GM12891 (cell line): ENCODE measurements at regions not wholly inside any gene's neighbourhood (a gene's known extent, or its start where the extent isn't known, plus 50 kb on each side); places are given as distances from the start of the nearest gene placed in this dataset.

ENCODE experiments used
- PAX5 ChIP-seq: IDR thresholded peaks from 2 replicates; pipeline ENCODE4 v1.6.1; 2011; ENCODE audit warnings: low read length, moderate library complexity, mild to moderate bottlenecking; ENCODE audit not compliant: insufficient read depth, severe bottlenecking
- POLR2A ChIP-seq: IDR thresholded peaks from 2 replicates; pipeline ENCODE4 v1.6.1; 2011; ENCODE audit warnings: low read depth, low read length, control low read depth
- POLR2AphosphoS5 ChIP-seq: IDR thresholded peaks from 2 replicates; pipeline ENCODE4 v1.6.1; 2011; ENCODE audit warnings: low read depth, low read length, control low read depth
- POU2F2 ChIP-seq: IDR thresholded peaks from 2 replicates; pipeline ENCODE4 v1.6.1; 2011; ENCODE audit warnings: low read depth, mild to moderate bottlenecking, control low read depth, low read length, moderate library complexity
- TAF1 ChIP-seq: IDR thresholded peaks from 2 replicates; pipeline ENCODE4 v1.6.1; 2011; ENCODE audit warnings: low read depth, low read length, control low read depth

DNA sequence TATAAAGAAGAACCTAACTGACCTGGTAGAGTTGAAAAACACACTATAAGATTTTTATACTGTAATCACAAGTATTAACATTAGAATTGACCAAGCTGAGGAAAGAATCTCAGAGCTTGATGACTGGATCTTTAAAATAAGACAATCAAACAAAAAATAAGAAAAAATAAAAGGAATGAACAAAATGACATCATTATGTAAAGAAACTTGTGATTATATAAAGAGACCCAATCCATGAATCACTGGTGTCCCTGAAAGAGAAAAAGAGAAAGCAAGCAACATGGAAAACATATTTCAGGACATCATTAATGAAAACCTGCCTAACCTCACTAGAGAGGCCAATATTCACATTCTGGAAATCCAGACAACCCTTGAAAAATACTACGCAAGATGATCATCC, 822.5 kb upstream of the SLITRK5 start:
- TF ChIP-seq TAF1 = no peak
- no peak for TF ChIP-seq POLR2AphosphoS5
- TF ChIP-seq POLR2A = no peak
- no peak for TF ChIP-seq POU2F2
- TF ChIP-seq PAX5 = no peak
